SW480 (cell line): ENCODE measurements at regions not wholly inside any gene's neighbourhood (a gene's known extent, or its start where the extent isn't known, plus 50 kb on each side); places are given as distances from the start of the nearest gene placed in this dataset.
"Not testable (repeated sequence)": the region's sequence is repeated elsewhere in the genome, so short reads cannot be mapped to it uniquely, and the experiment has no call there.

Source experiments
- DNase-seq: peaks from one replicate; pipeline ENCODE4 v3.0.0-alpha.2; 2016; ENCODE audit warnings: low spot score

DNA sequence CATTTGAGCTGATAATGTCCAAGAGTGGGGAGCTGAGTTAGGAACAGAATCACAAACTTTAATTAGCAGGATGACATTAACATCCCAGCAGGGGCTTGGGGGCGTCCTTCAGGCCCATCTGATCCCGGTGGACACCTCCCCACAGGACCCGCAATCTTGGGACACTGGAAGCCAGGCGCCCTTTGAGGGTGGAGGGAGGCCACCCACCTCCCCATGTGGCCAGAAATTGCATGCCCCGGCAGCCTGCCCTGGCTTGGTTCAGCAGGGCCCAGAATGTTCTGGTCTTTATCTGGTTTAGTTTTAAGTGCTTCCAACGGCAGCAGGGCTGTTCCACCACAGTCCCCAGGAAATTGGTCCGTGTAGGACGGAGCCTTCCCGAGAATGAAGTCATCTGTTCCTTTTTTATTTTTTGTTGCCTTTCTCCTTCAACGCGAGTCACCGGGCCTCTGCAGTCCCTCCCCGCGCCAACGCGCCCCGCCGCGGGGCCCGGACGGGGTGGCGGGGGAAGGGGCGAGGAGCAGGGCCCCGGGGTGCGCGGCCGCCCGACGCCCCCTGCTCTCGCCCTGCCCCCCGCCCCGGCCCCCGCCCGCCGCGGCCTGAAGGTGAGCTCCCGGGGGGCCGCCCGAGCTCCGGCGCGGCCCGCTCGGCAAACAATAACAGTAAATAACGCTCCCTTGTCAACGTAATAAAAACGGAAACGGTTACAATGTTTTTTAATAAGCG, 207.9 kb downstream of the C9orf50 start:
- peak; percentile 71 for DNase-seq

DNA sequence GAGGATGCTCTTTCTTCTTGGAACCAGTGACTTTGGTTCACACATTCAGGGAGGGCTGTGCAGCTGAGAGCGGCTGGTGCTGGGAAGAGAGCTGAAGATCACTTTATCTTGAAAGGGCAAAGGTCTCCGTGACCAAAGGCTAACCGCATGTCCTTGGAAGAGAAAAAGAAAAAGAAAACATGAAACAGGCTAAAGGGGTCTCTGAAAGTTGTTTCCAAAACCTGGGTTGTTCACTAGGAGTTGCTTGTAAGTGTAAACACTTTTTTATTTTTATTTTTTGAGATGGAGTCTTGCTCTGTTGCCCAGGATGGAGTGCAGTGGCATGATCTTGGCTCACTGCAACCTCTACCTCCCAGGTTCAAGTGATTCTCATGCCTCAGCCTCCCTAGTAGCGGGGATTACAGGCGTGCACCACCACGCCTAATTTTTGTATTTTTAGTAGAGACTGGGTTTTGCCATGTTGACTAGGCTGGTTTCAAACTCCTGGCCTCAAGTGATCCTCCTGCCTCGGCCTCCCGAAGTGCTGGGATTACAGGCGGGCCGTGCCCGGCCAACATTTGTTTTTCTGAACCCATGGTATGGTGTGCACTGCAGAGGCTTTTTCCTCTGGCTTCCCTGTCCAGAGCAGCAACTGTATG, 208.6 kb downstream of the C9orf50 start:
- DNase-seq, result not testable (repeated sequence)

DNA sequence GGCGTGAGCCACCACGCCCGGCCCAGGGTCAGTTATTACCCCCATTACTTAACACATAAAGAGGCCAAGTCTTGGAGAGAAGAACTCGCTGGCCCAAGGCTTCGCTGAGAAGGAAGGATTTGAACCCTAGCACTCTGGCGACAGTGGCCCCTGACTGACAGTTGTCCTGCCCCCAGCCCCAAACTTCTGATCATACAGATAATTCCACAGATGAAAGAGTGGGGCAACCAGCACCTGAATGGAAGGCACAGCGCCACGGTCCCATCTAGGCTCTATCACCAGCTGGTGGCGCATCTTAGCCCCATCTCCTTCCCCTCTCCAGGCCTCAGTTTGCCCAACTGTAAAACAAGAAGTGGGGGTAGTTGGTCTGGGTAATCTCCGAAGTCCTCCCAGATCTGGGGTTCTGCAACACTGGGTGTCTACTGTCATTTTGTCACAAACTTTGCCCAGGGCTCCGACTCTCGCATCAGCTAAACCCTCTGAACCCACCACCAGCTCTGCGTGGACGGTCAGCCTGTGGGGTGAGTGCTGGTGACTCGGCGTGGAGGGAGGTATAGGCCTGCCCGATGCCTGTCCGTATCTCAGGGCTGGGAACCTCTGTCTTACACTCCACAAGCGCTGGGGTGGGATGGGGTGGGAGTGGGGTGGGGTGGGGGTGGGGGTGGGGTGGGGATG, 209.3 kb downstream of the C9orf50 start:
- DNase-seq, result no peak

DNA sequence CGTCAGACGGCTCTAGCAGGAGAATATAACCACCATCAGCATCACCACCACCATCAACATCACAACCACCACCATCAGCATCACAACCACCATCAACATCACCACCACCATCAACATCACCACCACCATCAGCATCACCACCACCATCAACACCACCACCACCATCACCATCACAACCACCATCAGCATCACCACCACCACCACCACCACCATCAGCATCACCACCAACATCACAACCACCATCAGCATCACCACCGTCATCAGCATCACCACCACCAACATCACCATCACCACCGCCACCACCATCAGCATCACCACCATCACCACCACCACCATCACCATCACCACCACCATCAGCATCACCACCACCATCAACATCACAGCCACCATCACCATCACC, 210.7 kb downstream of the C9orf50 start:
- DNase-seq, result no peak

DNA sequence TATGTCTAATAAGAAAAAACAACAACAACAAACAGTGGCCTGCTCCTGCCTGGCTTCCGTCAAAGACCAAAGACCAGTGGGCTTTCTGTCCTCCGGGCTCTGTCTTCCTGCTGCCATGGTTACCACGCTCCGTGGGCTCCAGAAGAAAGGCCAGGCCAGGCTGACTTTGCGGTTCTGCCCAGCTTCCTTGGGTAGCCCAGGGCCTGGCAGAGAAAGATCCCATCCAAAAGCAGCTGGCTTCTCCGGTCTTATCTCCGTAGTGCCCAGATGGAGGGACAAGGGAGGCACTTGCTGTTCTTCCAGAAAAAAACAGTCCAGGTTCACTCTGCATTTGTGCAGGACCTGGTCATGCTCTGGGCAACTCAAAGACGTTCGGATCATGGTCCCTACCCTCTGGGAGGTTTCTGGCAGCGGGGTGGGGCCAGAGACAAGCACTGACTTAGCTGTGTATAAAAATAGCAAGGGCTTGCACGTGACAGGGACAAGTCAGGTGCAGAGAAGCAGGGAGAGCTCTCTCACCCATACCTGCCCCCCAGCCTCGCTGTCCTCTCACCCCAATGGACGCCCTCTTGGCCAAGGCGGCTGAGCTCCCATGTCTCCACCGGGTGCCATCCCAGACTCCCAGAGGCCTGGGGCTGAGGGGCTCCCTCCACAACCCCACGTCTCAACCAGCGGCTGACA, 212.2 kb downstream of the C9orf50 start:
- no peak for DNase-seq

DNA sequence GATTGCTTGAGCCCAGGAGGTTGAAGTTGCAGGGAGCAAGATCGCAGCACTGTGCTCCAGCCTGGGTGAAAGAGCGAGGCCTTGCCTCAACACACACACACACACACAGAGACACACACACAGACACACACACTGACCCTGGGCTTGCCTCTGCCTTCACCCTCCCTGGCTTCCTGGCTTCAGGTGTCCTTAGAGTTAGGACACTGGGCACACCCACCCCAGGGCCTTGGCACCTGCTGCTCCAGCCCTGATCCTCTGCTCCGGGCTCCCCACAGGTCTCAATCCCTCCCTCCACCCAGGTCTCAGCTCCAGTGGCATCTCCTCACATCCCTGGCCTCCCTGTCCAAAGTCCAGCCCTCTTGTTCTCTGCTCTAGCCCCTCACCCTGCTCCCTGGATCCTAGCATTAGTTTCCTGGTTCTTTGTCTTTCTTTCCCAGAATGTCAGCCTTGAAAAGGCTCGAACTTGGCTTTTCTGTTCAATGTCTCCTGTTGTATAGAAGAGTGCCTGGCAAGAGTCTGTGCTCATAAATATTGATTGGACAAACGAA, 212.9 kb downstream of the C9orf50 start:
- DNase-seq, result no peak

DNA sequence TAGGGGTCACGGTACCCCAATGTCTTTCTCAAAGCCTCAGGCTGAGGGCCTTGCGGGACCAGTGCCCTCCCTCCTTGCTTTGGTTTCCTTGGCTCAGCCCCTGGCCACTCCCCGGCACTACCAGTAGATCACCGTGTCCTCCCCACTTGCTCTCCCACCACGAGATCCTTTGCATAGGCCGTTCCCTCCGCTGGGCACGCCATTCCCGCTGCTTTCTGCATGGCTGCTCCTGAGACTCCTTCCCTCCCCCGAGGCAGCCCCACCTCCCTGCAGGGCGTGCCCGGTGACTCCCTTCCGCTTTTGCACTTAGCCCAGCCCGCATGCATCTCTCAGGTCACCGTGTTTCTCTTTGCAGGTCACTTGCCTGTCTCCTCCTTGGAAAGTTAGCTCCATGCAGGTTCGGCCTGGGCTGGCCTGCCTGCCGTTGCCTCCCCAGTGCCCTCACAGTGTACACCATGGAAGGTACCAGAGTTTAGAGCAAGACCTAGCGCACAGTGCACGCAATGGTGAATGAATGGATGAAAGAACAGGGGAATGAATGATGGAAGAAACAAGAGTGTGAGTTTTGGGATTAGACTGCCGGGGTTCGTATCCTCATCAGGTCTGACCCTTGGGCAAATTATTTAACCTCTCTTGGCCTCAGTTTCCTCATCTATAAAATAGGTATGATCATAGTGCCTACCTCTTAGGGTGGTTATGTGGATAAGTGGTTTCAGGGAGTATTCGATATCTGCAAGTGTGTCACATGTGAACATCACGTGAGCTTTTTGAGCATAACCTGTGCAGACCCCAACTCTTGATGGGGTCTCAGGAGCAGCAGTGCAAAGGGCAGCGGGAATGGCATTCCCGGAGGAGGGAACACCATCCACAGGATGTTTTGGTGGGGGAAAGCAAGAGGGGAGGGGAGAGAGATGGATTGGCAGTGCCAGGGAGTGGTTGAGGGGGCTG, 214.3 kb downstream of the C9orf50 start:
- DNase-seq, result peak; percentile 75

DNA sequence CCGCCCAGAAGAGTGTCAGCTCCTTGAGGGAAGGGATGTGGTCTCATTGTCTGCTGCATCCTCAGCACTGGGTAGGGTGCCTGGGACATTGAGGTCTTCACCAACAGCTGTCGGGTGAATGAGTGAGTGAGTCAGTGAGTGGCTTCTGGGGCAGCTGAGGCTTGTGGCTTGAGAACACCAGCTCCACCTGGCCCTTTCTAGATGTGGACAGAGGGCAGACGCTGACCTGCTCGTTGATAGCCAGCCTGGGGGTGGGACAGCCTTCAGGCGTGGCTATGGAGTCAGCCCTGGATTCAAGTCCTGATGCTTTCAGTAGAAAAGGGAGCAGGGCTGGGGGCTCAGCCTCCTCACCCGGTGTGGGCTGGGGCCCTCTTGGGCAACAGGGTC, 215.1 kb downstream of the C9orf50 start:
- no peak for DNase-seq

DNA sequence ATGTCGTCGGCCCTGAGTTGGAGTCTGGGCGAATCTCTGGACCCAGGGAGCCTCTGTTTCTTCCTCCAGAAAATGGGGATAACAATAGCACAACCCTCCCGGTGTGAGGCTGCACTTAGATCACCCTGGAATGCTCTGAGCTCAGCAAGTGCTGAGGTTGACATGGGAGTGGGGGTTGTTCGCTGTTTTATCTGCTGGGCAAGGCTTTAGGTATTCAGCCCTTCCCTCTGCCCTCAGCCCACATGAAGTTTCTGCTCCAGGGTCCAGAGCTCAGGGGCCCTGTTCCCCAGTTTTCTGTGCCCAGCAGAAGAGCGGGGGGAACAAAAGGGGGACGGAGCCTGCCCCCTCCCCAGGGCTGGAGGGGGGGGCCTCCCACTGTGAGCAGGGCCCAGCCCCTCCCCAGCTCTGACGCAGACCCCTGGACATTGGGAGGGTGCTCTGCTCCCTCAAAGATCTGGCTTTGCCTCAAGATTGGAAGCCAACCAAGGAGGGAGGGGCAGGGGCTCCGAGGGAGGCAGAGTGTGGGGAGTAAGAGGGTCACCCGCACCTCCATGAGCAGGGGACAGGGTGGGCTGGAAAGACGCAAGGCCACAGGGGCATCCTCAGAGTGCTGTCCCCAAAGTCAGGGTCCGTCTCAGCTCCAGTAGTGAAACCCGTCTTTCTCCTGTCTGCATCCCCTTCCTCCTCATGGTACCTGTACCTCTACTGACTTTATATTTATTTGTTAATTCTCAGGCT, 215.6 kb downstream of the C9orf50 start:
- DNase-seq, result no peak

DNA sequence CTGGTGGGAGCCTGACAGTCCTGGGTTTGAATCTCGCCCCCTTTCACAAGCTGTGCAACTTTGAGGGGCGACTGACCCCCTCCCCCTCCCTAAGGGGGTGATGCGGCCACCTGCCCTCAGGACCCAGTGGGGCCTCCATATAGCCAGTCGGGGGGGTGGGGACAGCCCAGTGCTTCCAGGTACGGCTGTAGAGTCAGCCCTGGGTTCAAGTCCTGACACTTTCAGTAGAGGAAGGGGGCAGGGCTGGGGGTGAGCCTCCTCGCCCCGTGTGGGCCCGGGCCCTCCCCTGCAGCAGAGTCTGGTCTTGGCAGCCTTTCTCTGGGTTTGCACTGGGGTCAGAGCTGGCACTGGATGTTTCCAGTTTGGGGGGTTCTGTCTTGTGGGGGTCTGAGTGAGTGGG, 216.3 kb downstream of the C9orf50 start:
- no peak for DNase-seq

DNA sequence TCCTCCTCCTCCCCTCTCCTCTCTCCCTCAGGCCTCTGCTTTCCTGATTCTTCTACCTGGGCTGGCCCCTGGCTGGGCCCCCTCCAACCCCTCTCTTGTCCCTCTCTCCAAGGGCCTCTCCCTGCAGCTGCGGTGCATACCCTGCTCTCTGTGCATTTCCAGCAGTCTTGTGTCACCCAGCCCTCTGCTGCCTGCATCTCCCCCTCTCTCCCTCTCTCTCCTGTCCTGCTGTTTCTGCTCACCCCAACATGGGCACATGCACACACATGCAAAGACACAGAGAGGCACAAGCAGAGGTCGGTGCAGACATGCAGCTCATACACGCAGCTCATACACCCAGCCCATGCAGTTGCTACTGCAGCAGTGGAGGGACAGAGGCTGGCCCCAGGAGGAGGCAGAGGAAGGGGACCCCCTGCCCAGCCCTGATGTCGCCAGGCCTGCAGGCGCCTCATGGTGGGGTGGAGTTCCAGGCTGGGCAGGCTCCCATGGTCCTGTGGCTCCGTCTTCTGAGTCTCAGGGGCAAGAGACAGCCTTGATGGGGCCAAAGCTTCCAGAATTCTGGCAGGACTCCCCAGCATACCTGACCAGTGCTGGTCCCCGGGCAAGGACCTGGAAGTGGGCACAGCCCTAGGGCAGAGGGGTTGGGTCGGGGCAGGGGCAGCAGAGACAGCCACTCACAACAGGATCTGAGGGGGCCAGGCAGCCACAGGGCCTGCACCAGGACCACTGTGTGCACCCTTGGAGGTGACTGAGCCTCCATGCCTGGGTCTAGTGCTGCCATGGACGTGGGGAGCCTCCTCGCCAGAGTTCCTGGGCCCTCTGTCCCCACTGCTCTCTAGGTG, 216.9 kb downstream of the C9orf50 start:
- no peak for DNase-seq

DNA sequence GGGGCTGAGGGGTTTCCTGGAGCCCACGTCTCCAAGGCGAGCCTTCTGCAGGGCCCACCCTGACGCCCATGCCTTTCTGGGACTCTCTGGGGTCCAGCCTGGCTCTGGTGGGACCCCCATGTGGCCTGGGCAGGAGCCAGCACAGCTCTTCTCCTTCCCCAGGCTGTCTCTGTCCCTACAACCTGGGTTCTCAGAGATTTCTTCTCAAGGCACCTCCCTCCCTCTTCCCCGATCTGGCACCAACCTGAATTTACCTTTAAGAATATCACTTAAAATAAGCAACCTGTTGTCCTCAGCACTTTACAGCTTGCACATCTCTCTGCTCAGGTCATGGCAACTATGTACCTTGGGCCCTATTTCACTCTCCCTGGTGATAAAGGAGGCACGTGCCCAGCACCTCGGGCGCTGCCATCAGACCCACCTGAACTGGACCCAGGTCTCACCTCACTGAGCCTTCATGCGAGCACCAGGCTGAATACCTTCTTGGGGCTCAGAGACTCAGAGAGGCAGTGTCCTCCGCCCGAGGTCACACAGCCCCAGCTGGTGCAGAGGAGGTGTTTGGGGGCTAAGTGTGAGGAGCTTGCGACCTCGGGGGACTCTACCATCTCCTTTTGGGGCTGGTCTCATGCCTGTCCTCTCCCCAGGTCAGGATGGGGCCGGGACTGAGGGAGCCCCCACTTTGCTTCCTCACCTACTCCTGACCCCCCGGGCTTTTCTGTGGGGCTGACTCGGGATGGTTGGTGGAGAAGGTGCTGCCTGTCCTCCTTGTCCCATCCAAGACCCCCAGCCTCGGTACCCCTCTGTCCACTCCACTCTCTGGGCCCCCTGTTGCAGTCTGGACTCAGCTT, 217.7 kb downstream of the C9orf50 start:
- DNase-seq, result no peak

DNA sequence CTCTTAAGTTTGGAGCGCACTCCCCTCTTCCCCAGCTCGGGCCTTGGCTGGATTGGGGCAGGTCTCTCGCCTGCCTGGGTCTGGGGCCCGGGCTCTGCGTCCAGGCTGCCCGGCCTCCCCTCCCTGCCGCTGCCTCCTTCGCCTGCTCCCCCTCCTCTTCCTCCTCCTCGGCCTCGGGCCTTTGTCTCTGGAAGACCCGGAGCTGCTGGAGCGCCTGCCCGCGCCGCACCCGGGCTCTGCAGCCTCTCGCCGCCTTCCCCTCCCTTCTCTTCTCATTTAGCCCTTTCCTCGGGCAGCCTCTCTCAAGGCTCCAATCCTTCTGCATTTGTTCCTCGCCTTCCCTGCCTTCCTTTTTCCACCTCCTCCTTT, 218.5 kb downstream of the C9orf50 start:
- no peak for DNase-seq

DNA sequence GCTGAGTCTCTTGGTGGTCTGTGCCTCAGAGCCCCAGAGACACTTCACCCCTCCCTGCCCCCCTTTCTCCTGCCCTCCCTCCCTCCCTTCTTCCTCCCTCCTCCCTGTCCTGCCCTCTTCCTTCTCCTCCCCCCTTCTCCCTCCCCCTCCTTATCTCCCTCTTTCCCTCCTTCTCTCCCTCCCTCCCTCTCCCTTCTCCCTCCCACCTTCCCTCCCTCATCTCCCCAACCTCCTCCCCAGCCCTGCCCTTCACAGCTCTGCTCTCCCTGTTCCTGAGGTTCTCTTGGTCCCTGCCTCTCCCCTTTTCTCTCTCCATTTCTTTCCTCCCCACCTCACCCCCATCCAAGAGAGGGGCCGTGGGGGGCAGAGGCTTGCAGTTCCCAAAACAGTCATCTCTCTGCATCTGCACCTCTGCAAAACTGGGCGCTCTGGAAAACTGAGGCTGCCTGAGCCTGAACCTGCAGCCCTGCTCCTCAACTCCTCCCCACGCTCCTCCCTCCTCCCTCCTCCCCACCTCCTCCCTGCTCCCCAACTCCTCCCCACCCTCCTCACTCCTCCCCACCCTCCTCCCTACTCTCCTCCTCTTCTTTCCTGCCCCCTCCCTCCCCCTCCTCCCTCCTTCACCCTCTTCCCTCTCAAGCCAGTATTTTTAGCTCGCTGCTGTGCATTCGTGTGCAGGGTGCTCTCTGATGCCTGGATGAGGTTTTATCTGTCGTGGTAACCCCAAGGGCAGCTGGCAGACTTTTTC, 219.1 kb downstream of the C9orf50 start:
- DNase-seq, result no peak

DNA sequence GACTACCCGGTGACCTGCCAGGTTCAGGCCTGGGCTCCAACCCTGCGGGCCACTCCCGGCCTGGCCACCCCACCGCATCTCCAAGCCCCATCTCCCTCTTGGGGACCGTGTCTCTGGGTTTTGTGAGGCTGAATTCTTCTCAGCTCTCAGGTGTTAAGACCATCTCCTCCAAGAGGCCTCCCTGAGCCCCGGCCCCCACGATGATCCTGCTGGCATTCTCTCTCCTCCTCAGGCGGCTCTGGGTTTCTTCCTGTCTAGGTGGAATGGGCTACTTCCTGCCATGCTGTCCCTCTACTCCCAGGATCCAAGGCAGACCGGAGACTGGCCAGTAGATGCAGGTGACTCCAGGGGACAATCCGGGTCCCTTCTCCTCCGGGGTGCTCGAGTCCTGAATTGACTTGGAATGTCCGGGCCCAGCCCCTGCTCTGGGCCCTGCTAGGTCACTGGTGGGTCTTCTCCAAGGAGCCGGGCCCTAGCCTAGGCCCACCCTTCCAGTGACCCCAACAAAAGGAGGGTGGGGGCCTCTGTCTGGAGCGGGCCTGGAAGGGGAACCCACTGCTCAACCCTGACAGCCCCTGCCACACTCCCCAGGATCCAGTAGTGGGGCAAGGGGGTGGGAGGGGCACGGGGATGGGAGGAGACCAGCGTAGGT, 219.8 kb downstream of the C9orf50 start:
- DNase-seq, result no peak

DNA sequence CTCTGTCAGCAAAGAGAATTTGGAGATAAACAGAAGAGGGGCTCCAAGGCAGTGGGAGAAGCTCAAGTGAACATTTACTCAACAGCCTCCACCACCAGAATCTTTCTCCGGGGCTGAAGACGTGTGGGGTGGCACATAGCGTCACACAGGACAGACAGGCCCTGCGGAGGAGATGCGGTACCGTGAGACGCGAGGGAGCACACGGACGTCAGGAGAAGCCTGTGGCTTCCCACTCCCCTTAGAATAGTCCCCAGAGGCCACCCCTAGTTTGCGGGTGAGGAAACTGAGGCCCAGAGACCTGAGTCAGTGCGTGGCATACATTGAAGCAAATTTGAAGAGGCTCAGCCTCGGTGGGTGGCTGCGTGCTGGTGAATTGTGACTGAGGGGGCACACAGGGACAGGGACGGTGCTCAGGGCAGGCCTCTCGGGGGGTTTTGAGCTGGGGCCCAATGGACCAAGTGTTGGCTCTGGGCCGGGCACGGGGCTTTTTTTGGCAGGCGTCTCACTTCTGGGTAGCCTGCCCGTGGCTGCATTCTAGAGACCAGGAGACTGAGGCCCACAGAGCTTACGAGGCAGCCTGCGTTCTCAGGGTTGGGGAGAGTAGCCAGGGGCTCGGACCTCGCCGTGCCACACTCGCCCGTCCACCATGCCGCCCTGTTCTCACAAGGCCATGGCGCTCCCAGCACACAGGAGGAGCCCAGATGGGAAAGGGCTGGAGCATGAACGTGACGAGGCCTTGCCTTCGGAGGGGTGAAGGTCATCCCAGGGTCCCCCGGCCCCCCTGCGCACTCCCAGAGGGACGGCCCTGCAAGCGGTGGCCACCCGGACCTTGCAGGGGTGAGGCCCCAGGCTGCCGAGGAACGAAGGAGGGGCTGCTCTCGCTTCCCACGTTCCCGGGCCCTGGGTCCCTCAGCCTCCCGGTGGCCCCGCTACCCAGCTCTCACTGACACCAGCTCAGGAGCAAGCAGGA, 220.6 kb downstream of the C9orf50 start:
- DNase-seq, result no peak
